Activated naive CD8-positive, alpha-beta T cell (primary cell): ENCODE measurements at regions not wholly inside any gene's neighbourhood (a gene's known extent, or its start where the extent isn't known, plus 50 kb on each side); places are given as distances from the start of the nearest gene placed in this dataset.
A peak's percentile ranks its signal among the peaks of the same experiment; 100 is the strongest.
"Not testable (repeated sequence)": the region's sequence is repeated elsewhere in the genome, so short reads cannot be mapped to it uniquely, and the experiment has no call there.

Experiments
- H3K27ac Mint-ChIP-seq: one replicate; pipeline ENCODE4 v1.8.0; 2021; ENCODE audit warnings: mixed read lengths
- H3K27me3 Mint-ChIP-seq: one replicate; pipeline ENCODE4 v1.8.0; 2021; ENCODE audit warnings: mixed read lengths
- H3K36me3 Mint-ChIP-seq: one replicate; pipeline ENCODE4 v1.8.0; 2021; ENCODE audit warnings: mixed read lengths
- H3K4me1 Mint-ChIP-seq: one replicate; pipeline ENCODE4 v1.8.0; 2021; ENCODE audit warnings: low read depth, mixed read lengths
- H3K4me3 Mint-ChIP-seq: one replicate; pipeline ENCODE4 v1.8.0; 2021; ENCODE audit warnings: mild to moderate bottlenecking, mixed read lengths
- H3K9me3 Mint-ChIP-seq: one replicate; pipeline ENCODE4 v1.8.0; 2021; ENCODE audit warnings: low read depth, mixed read lengths

DNA sequence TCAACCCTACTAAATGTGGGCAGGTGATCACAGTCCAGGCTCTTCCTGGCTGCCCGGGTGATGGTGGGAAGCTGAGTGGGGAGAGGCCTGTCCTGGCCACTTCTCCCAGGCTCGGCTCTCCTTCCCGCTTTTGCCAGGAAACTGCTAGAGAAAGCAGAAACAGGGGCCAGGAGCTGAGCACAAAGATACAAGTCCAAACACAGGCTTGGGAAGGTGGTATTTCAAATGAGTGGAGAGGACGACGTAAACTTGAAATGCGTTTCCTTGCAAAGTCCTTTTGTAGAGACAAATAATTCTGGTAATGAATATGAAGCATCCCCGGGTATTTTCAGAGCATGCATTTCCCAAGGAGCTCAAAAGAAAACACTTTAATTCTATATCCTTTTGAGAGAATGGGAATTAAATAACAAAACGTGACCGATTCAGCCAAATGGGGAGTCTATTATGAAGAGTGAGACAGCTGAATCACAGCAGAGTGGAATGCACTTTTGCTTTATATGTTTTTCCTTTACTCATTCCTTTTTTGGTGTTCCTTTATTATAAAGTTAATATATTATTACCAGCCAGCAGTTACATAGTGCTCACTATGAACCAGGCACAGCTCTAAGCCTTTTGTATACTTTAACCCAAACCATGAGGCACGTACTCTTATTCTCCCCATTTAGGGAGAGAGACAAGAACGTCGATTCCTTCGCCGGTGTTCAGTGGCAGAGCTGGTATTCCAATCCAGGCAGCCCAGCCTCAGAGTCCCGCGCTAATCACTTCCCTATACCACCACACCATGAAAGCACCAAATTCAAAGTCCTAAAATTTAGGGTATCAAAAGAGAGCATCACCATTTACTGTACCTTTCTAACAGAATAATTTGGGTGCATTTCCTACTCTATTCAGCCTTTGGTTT lies 218.2 kb upstream of the KLF14 start:
- peaks cover 63% of the 10 kb centered on the region for H3K4me1 Mint-ChIP-seq
- H3K4me3 Mint-ChIP-seq: no peak overlapping the region
- no peaks in the 10 kb centered on the region for H3K27me3 Mint-ChIP-seq
- peaks cover 41% of the 10 kb centered on the region for H3K36me3 Mint-ChIP-seq
- H3K9me3 Mint-ChIP-seq: no peaks in the 10 kb centered on the region
- no peak overlapping the region for H3K27ac Mint-ChIP-seq

GRCh38 chr7:130953196-130953595 lies 219.2 kb upstream of the KLF14 start:
- Mint-ChIP-seq H3K9me3 (no peaks in the 10 kb centered on the region), H3K36me3 (peaks cover 39% of the 10 kb centered on the region), H3K27ac (no peak overlapping the region), H3K4me1 (peaks cover 58% of the 10 kb centered on the region), H3K27me3 (no peaks in the 10 kb centered on the region), H3K4me3 (no peak overlapping the region)

DNA sequence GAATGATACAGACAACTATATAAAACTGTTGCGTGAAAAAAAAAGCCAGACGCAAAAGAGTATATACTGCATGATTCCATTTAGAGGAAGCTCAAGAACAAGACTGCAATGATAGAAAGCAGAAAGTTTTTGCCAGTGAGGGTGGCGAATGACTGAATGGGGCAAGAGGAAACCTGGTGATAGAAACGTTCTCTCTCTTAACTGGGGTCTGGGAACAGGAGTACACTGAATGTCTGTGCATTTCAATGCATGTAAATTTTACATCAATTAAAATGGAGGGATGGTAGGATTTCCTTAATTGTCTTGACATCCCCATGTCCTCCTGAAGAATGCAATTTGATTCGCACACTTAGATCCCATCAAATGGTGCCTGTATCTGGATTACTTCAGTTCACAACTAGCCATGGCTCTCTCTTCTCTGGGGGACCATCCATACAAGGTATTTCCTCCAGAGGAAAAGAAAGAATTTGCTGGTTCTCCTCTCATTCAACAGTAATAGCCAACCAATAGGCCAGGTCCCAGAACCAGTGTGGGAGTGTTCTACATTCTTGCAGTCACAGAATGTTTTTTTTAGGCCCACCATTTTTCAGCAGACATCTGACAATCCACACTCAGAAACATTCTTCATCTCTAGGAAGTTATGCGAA lies 221.0 kb upstream of the KLF14 start:
- H3K27me3 Mint-ChIP-seq: no peaks in the 10 kb centered on the region
- H3K4me3 Mint-ChIP-seq: no peak overlapping the region
- no peaks in the 10 kb centered on the region for H3K9me3 Mint-ChIP-seq
- H3K36me3 Mint-ChIP-seq: peaks cover 50% of the 10 kb centered on the region
- H3K4me1 Mint-ChIP-seq: peaks cover 50% of the 10 kb centered on the region
- H3K27ac Mint-ChIP-seq: peak overlapping the region; percentile 99

DNA sequence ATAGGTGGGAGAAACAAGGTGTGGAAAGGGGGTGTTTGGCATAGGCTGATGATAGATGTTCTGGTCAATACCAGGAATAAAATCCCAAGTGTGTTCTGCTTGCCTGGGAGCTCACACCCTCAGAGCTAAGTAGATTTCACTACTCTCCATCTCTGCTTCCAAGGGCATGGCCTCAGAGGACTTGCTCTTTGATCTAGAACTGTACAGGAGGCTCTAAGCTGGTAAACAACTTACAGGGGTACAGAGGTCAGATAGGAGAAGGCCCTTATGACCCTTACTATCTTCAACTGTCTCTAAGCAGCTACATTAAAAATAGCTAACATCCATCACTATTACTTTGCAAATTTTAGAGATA lies 221.5 kb upstream of the KLF14 start:
- Mint-ChIP-seq H3K4me3 (no peak overlapping the region), H3K27ac (peak overlapping the region; percentile 99), H3K4me1 (peaks cover 51% of the 10 kb centered on the region), H3K36me3 (peaks cover 52% of the 10 kb centered on the region), H3K9me3 (no peaks in the 10 kb centered on the region), H3K27me3 (no peaks in the 10 kb centered on the region)

DNA sequence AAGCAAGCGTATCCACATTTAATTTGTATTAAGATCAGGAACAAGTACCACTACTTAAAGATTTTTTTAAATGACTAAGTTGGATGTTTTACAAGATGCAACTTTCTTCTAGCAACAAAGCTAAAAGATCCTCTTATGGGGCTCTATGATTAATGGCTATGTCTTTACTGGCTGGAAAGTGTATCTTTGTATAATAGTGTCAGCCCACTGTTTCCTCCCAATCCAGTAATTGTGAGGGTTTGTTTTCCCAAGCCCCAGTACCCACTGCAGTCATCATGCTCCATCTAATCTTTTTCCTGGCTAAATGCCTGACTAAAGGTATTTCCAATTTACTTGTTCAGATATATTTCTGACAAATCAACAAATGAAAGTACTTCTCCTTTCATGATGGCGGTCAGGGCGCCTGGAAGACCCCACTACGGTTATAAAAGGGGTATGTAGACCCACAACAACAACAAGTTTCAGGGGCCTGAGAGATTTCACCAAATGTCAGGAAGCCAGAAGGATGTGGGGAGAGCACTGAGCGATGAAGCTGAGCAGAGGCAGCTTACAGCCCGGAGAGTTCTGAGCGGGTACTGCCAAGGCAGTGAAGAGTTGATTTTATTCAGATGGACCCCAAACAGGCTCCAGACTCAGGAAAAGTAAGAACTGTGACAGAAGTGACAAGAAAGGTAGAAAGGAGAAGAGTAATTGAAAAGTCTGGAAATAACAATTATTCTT lies 222.6 kb upstream of the KLF14 start:
- H3K4me3 Mint-ChIP-seq: no peak overlapping the region
- H3K36me3 Mint-ChIP-seq: peaks cover 54% of the 10 kb centered on the region
- no peaks in the 10 kb centered on the region for H3K9me3 Mint-ChIP-seq
- H3K27ac Mint-ChIP-seq: peak overlapping the region; percentile 99
- no peaks in the 10 kb centered on the region for H3K27me3 Mint-ChIP-seq
- H3K4me1 Mint-ChIP-seq: peaks cover 56% of the 10 kb centered on the region

GRCh38 chr7:130957137-130957513 lies 223.1 kb upstream of the KLF14 start:
- Mint-ChIP-seq H3K27ac (peak overlapping the region; percentile 99), H3K9me3 (no peaks in the 10 kb centered on the region), H3K4me1 (peaks cover 61% of the 10 kb centered on the region), H3K4me3 (no peak overlapping the region), H3K27me3 (no peaks in the 10 kb centered on the region), H3K36me3 (peaks cover 57% of the 10 kb centered on the region)

GRCh38 chr7:130957722-130958435 lies 223.9 kb upstream of the KLF14 start:
- H3K27ac Mint-ChIP-seq: peak overlapping the region; percentile 99

GRCh38 chr7:130958846-130959245 lies 224.8 kb upstream of the KLF14 start:
- H3K9me3 Mint-ChIP-seq: no peaks in the 10 kb centered on the region
- peaks cover 46% of the 10 kb centered on the region for H3K36me3 Mint-ChIP-seq
- H3K4me1 Mint-ChIP-seq: peaks cover 61% of the 10 kb centered on the region
- H3K27me3 Mint-ChIP-seq: no peaks in the 10 kb centered on the region
- H3K27ac Mint-ChIP-seq: peak overlapping the region; percentile 99
- H3K4me3 Mint-ChIP-seq: no peak overlapping the region

More at GRCh38 chr7:130957722-130958435, 223.9 kb upstream of the KLF14 start:
- peaks cover 62% of the 10 kb centered on the region for H3K4me1 Mint-ChIP-seq
- not testable (repeated sequence) for H3K9me3 Mint-ChIP-seq, H3K4me3 Mint-ChIP-seq, H3K27me3 Mint-ChIP-seq
- H3K36me3 Mint-ChIP-seq: peaks cover 54% of the 10 kb centered on the region

- Mint-ChIP-seq H3K9me3 (no peaks in the 10 kb centered on the region), H3K36me3 (peaks cover 41% of the 10 kb centered on the region), H3K27me3 (no peaks in the 10 kb centered on the region), H3K4me3 (no peak overlapping the region), H3K27ac (peak overlapping the region; percentile 99), H3K4me1 (peaks cover 57% of the 10 kb centered on the region)
Measured at GRCh38 chr7:130959743-130960207, 225.8 kb upstream of the KLF14 start.

GRCh38 chr7:130960208-130960988 lies 226.4 kb upstream of the KLF14 start:
- Mint-ChIP-seq H3K4me3 (no peak overlapping the region), H3K27me3 (no peaks in the 10 kb centered on the region), H3K27ac (peak overlapping the region; percentile 99), H3K9me3 (no peaks in the 10 kb centered on the region), H3K36me3 (peaks cover 35% of the 10 kb centered on the region), H3K4me1 (peaks cover 51% of the 10 kb centered on the region)

- peak overlapping the region; percentile 99 for H3K27ac Mint-ChIP-seq
- H3K4me3 Mint-ChIP-seq: no peak overlapping the region
- no peaks in the 10 kb centered on the region for H3K9me3 Mint-ChIP-seq
- H3K27me3 Mint-ChIP-seq: no peaks in the 10 kb centered on the region
- H3K4me1 Mint-ChIP-seq: peaks cover 49% of the 10 kb centered on the region
- H3K36me3 Mint-ChIP-seq: peaks cover 30% of the 10 kb centered on the region
Measured at GRCh38 chr7:130961128-130961601, 227.2 kb upstream of the KLF14 start.

DNA sequence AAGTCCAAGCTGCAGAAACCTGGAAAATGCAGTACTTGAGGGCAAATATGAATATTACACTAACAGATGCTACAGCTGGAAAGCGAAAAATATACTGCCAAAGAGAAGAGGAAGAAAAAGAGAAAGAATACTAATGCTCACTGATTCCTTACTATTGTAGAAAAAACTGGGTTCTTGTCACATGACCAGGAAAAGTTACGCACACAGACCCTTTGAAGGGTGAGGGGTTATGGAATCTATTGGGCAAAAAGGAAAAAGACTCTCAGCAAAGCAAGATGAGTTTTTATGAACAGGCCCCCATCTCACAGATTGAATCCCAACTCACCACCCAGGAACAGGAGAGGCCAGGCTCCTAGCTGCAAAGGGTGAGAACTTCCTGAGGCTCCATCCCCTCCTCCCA lies 228.1 kb upstream of the KLF14 start:
- peak overlapping the region; percentile 99 for H3K27ac Mint-ChIP-seq
- no peaks in the 10 kb centered on the region for H3K9me3 Mint-ChIP-seq
- peaks cover 50% of the 10 kb centered on the region for H3K4me1 Mint-ChIP-seq
- no peaks in the 10 kb centered on the region for H3K27me3 Mint-ChIP-seq
- no peak overlapping the region for H3K4me3 Mint-ChIP-seq
- H3K36me3 Mint-ChIP-seq: peaks cover 32% of the 10 kb centered on the region

DNA sequence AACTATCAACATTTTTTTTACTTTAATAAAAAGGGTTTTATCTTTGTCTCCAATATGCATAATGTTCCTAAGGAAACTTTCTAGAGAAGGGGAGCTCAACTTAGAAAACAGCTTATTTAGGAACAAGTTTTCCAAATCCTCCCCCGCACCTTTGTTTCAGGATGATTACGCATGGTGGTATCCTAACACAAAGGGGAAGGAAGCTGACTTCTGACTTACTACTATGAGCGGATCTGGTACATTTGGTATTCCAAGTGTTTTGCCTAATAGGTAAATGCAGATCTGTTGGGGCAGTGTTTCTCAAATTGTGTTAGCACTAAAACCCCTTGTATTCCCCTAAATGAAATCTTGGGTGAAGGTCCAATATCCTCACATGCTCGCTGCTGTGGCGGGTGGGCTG lies 229.3 kb upstream of the KLF14 start:
- H3K4me1 Mint-ChIP-seq: peaks cover 55% of the 10 kb centered on the region
- peaks cover 33% of the 10 kb centered on the region for H3K36me3 Mint-ChIP-seq
- no peaks in the 10 kb centered on the region for H3K9me3 Mint-ChIP-seq
- H3K27me3 Mint-ChIP-seq: no peaks in the 10 kb centered on the region
- peak overlapping the region; percentile 50 for H3K4me3 Mint-ChIP-seq
- peak overlapping the region; percentile 99 for H3K27ac Mint-ChIP-seq

GRCh38 chr7:130965515-130965914 lies 231.5 kb upstream of the KLF14 start:
- H3K9me3 Mint-ChIP-seq: no peaks in the 10 kb centered on the region

More at GRCh38 chr7:130965515-130965914, 231.5 kb upstream of the KLF14 start:
- Mint-ChIP-seq H3K4me1 (peaks cover 69% of the 10 kb centered on the region), H3K4me3 (peak overlapping the region; percentile 81), H3K36me3 (peaks cover 21% of the 10 kb centered on the region), H3K27ac (peak overlapping the region; percentile 98), H3K27me3 (no peaks in the 10 kb centered on the region)
